ENCODE measurements at regions not wholly inside any gene's neighbourhood (a gene's known extent, or its start where the extent isn't known, plus 50 kb on each side); places are given as distances from the start of the nearest gene placed in this dataset.
A peak's percentile ranks its signal among the peaks of the same experiment; 100 is the strongest.
"Not testable (repeated sequence)": the region's sequence is repeated elsewhere in the genome, so short reads cannot be mapped to it uniquely, and the experiment has no call there.

GRCh38 chr14:105614987-105615386 is 88.6 kb downstream of the TMEM121 start:
- H3K9me3 ChIP-seq (replicated peaks in 1 of 3); H3K36me3 ChIP-seq (replicated peaks in 1 of 2); DNase-seq; H3K27me3 ChIP-seq; H3K4me1 ChIP-seq (replicated peaks in 1 of 2); H3K4me3 ChIP-seq; H3K27ac ChIP-seq: not testable (repeated sequence)
- 68 to 92% methylated on average over 1 to 2 of the region's 4 CpGs; no CpG with 5 or more reads in 2 of the 4 donors for WGBS, 4 donors
- intact Hi-C loops (cut with DNase I): loop anchor here in 1 of 2 donors (5.0 kb wide), 1 partner anchor 147 kb away; no protein-coding TSS in a partner anchor

DNA sequence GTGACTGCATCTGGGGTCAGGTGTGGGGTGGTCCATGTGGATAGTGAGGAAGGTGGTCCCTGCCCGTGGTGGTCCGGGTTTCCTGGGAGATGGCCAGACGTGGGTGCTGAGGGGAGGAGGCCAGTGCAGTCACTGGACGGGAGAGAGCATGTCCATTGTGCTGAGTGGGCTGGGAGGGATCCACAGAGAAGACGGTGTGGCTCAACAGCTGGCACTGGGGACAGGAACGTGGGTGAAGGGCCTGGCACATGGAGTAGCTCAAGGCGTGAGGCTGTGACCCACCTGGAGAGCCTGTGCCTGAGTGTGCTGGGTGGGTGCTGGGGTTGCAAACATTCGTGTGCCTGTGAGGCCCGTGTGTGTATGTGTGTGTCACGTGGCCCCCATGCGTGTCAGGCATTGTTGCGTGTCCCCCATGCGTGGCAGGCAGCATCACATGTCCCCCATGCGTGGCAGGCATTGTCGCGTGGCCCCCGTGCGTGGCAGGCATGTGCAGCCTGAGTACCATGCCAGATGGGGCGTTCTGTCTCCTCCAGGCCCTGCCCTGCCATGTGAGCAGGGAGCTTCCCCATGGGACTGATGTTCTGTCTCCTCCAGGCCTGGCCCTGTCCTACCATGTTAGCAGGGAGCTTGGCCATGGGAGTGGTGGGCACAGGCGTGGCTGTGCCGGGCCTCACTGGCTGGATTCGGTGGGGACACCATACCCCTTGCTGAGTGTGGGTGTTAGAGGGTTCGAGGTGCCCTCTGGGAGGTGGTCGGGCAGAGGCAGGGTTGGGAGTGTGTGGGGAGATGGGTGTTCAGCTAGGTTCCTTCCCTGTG is 89.8 kb downstream of the TMEM121 start:
- H3K27me3 ChIP-seq; H3K27ac ChIP-seq; H3K4me3 ChIP-seq; H3K4me1 ChIP-seq (replicated peaks in 1 of 2); H3K36me3 ChIP-seq (replicated peaks in 1 of 2); H3K9me3 ChIP-seq (replicated peaks in 1 of 3); DNase-seq: not testable (repeated sequence)
- intact Hi-C loops (cut with DNase I): loop anchor here (2.0 to 5.0 kb wide), 2 partner anchors 145 to 146 kb away; no protein-coding TSS in a partner anchor
- WGBS, 4 donors: 68 to 73% (median 70%) methylated on average over 20 to 24 of the region's 24 CpGs

DNA sequence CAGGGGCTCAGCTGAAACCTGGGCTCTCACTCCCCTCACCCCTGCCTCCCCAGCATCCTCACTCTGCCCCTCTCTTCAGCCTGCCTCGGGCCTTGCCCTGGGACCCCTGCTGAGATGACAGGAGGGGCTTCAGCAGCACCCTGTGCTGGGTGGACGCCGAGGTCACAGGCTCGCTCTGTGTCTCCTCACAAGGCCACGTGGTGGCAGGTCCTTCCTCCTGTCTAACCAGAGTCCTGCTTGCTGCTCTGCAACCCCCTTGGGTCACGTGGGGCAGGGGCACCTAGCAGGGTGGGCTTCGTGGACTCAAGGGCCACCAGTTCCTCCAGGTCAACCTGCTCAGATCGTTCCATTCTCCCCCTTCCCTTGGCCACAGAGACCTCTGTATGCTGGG is 90.4 kb downstream of the TMEM121 start:
- no peak for DNase-seq
- Histone ChIP-seq H3K9me3 (replicated peaks in 1 of 3) (no peaks in the 10 kb centered on the region), H3K4me1 (replicated peaks in 1 of 2) (no peaks in the 10 kb centered on the region), H3K27ac (no peak overlapping the region), H3K36me3 (replicated peaks in 1 of 2) (no peaks in the 10 kb centered on the region), H3K27me3 (peaks cover 5% of the 10 kb centered on the region), H3K4me3 (no peak overlapping the region)
- TF ChIP-seq, protein P1, sequence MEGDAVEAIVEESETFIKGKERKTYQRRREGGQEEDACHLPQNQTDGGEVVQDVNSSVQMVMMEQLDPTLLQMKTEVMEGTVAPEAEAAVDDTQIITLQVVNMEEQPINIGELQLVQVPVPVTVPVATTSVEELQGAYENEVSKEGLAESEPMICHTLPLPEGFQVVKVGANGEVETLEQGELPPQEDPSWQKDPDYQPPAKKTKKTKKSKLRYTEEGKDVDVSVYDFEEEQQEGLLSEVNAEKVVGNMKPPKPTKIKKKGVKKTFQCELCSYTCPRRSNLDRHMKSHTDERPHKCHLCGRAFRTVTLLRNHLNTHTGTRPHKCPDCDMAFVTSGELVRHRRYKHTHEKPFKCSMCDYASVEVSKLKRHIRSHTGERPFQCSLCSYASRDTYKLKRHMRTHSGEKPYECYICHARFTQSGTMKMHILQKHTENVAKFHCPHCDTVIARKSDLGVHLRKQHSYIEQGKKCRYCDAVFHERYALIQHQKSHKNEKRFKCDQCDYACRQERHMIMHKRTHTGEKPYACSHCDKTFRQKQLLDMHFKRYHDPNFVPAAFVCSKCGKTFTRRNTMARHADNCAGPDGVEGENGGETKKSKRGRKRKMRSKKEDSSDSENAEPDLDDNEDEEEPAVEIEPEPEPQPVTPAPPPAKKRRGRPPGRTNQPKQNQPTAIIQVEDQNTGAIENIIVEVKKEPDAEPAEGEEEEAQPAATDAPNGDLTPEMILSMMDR (IDR thresholded peaks at IDR 0.05): no peak
- no peak for TF ChIP-seq POLR2A (IDR thresholded peaks at IDR 0.05)
- WGBS, 4 donors: 59 to 100% (median 62%) methylated on average over 1 to 8 of the region's 8 CpGs
- intact Hi-C loops (cut with DNase I): loop anchor here (2.0 to 5.0 kb wide), 2 partner anchors 144 to 146 kb away; no protein-coding TSS in a partner anchor

- H3K4me1 ChIP-seq (replicated peaks in 1 of 2): no peaks in the 10 kb centered on the region
- H3K4me3 ChIP-seq: no peak overlapping the region
- WGBS, 4 donors: 70 to 77% (median 73%) methylated on average over 7 of the region's 7 CpGs
- no peaks in the 10 kb centered on the region for H3K9me3 ChIP-seq (replicated peaks in 1 of 3)
- no peak for DNase-seq
- TF ChIP-seq, protein P1 (IDR thresholded peaks at IDR 0.05): no peak
- no peak for TF ChIP-seq POLR2A (IDR thresholded peaks at IDR 0.05)
- intact Hi-C loops (cut with DNase I): loop anchor here (2.0 to 5.0 kb wide), 2 partner anchors 144 to 145 kb away; no protein-coding TSS in a partner anchor
- peaks cover 5% of the 10 kb centered on the region for H3K27me3 ChIP-seq
- no peak overlapping the region for H3K27ac ChIP-seq
- H3K36me3 ChIP-seq (replicated peaks in 1 of 2): no peaks in the 10 kb centered on the region
Measured at GRCh38 chr14:105617201-105617777, 90.9 kb downstream of the TMEM121 start.

DNA sequence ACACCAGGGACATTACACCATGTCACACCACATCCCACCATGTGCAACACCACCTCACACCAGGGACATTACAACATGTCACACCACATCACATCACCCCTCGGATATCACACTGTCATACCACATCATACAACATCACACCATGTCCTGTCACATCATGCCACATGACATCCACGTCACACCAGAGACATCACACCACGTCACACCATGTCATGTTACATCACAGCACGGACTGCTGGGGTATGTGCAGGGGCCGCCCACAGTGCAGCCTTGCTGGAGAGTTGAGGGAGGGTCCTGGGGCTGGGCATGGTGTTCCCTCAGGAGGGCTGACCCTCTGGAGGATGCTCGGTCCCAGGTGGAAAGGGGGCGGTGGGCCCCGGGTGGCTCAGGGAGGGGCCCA is 91.4 kb downstream of the TMEM121 start:
- not testable (repeated sequence) for H3K36me3 ChIP-seq (replicated peaks in 1 of 2); H3K4me3 ChIP-seq; H3K27ac ChIP-seq; DNase-seq; H3K9me3 ChIP-seq (replicated peaks in 1 of 3); H3K4me1 ChIP-seq (replicated peaks in 1 of 2); H3K27me3 ChIP-seq
- intact Hi-C loops (cut with DNase I): loop anchor here (2.0 to 5.0 kb wide), 2 partner anchors 143 to 144 kb away; no protein-coding TSS in a partner anchor
- 0 to 75% (median 52%) methylated on average over 1 to 5 of the region's 8 CpGs for WGBS, 4 donors

- intact Hi-C loops (cut with DNase I): loop anchor here in 1 of 2 donors (5.0 kb wide), 1 partner anchor 143 kb away; no protein-coding TSS in a partner anchor
- WGBS, 4 donors: 40 to 56% (median 47%) methylated on average over 2 to 3 of the region's 6 CpGs
Measured at GRCh38 chr14:105619324-105619723, 92.9 kb downstream of the TMEM121 start.

GRCh38 chr14:105620178-105620864 is 93.9 kb downstream of the TMEM121 start:
- H3K36me3 ChIP-seq (replicated peaks in 1 of 2); H3K4me3 ChIP-seq; H3K4me1 ChIP-seq (replicated peaks in 1 of 2); intact Hi-C loops (cut with DNase I); DNase-seq; H3K27me3 ChIP-seq; H3K9me3 ChIP-seq (replicated peaks in 1 of 3); H3K27ac ChIP-seq: not testable (repeated sequence)
- WGBS, 4 donors: 62 to 80% (median 68%) methylated on average over 17 to 22 of the region's 35 CpGs

More at GRCh38 chr14:105619324-105619723, 92.9 kb downstream of the TMEM121 start:
- H3K27me3 ChIP-seq; H3K4me3 ChIP-seq; H3K9me3 ChIP-seq (replicated peaks in 1 of 3); DNase-seq; H3K27ac ChIP-seq; H3K4me1 ChIP-seq (replicated peaks in 1 of 2); H3K36me3 ChIP-seq (replicated peaks in 1 of 2): not testable (repeated sequence)

DNA sequence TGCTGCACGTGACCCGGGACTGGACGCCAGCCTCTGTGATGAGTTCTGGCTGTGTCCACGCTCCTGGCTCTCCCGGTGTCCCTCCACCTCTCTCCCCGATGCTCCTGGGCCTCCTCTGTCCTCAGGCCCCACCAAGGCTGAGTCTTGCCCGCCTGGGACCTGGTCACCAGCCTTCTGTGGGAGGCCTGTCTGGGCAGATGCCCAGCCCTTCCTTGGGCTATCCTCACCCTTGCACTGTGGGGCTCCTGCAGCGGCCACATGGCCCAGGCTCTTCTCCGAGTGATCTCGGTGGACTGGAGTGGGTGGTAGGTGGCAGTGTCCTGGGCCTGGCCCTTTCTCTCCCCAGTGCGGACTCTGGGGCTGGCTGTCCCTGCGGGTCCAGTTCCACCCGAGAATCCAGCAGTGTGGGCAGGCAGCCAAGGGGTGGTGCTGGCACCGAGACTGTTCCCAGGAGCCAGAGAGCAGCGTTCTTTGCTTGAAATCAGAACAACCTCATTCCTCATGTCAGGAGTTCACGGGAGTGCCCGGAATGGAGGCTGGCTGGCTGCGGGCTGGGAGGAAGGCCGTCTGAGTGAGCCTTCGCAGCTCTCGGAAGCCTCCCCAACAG is 94.6 kb downstream of the TMEM121 start:
- H3K27ac ChIP-seq; H3K4me3 ChIP-seq; H3K36me3 ChIP-seq (replicated peaks in 1 of 2); H3K9me3 ChIP-seq (replicated peaks in 1 of 3); H3K4me1 ChIP-seq (replicated peaks in 1 of 2); H3K27me3 ChIP-seq; intact Hi-C loops (cut with DNase I): not testable (repeated sequence)
- DNase-seq: peak in 2 of 7 donors; percentile 38 to 52
- WGBS, 4 donors: 65 to 78% (median 69%) methylated on average over 6 to 10 of the region's 21 CpGs; no CpG with 5 or more reads in 1 of the 4 donors
